ENCODE measurements at regions not wholly inside any gene's neighbourhood (a gene's known extent, or its start where the extent isn't known, plus 50 kb on each side); places are given as distances from the start of the nearest gene placed in this dataset.

- DNase-seq: no peak
- WGBS (ENCODE audit: insufficient coverage, low coverage, low lambda C conversion rate, missing lambda C conversion rate): 56% methylated on average over 4 of the region's 5 CpGs
- TF ChIP-seq CTCF (IDR thresholded peaks at IDR 0.05): no peak
- no peak for TF ChIP-seq POLR2A (IDR thresholded peaks at IDR 0.05)
- Histone ChIP-seq H3K4me1 (peaks cover 0 to 10% (median 0%) of the 10 kb centered on the region in 4 donors), H3K27ac (no peak overlapping the region), H3K36me3 (no peaks in the 10 kb centered on the region), H3K4me3 (no peak overlapping the region), H3K27me3 (no peaks in the 10 kb centered on the region), H3K9me3 (no peaks in the 10 kb centered on the region)
- intact Hi-C loops (cut with DNase I): no loop called here
- no peak for ATAC-seq
These were observed 112.4 kb downstream of the TBX19 start for GRCh38 chr1:168392958-168393549.

- intact Hi-C loops (cut with DNase I): no loop called here
- Histone ChIP-seq H3K27me3 (no peaks in the 10 kb centered on the region), H3K4me1 (peaks cover 0 to 10% (median 0%) of the 10 kb centered on the region in 4 donors), H3K9me3 (no peaks in the 10 kb centered on the region), H3K27ac (no peak overlapping the region), H3K36me3 (no peaks in the 10 kb centered on the region), H3K4me3 (no peak overlapping the region)
- peak in 2 of 3 donors; percentile 58 to 73 for DNase-seq
- WGBS (ENCODE audit: insufficient coverage, low coverage, low lambda C conversion rate, missing lambda C conversion rate): 44% methylated on average over 8 of the region's 8 CpGs
- no peak for TF ChIP-seq POLR2A (IDR thresholded peaks at IDR 0.05)
- no peak for TF ChIP-seq CTCF (IDR thresholded peaks at IDR 0.05)
- ATAC-seq: peak; percentile 53 to 84 (median 66)
These were observed 111.4 kb downstream of the TBX19 start for GRCh38 chr1:168391851-168392681.

GRCh38 chr1:168390271-168390670 lies 109.6 kb downstream of the TBX19 start:
- TF ChIP-seq POLR2A (IDR thresholded peaks at IDR 0.05): no peak
- H3K27ac ChIP-seq: no peak overlapping the region
- H3K4me1 ChIP-seq: peaks cover 0 to 10% (median 0%) of the 10 kb centered on the region in 4 donors
- H3K4me3 ChIP-seq: no peak overlapping the region
- ATAC-seq: no peak
- WGBS (ENCODE audit: insufficient coverage, low coverage, low lambda C conversion rate, missing lambda C conversion rate): 88% methylated on average over 2 of the region's 2 CpGs
- intact Hi-C loops (cut with DNase I): no loop called here
- H3K36me3 ChIP-seq: no peaks in the 10 kb centered on the region
- no peaks in the 10 kb centered on the region for H3K27me3 ChIP-seq
- no peaks in the 10 kb centered on the region for H3K9me3 ChIP-seq
- DNase-seq: no peak

- ATAC-seq (no peak), DNase-seq (no peak)
- H3K27me3 ChIP-seq: no peaks in the 10 kb centered on the region
- H3K27ac ChIP-seq: no peak overlapping the region
- H3K4me1 ChIP-seq: peaks cover 0 to 10% (median 0%) of the 10 kb centered on the region in 4 donors
- no peaks in the 10 kb centered on the region for H3K9me3 ChIP-seq
- no peaks in the 10 kb centered on the region for H3K36me3 ChIP-seq
- whole genome bisulfite sequencing (ENCODE audit: insufficient coverage, low coverage, low lambda C conversion rate, missing lambda C conversion rate): 72% methylated on average over 5 of the region's 5 CpGs
- no peak for TF ChIP-seq CTCF (IDR thresholded peaks at IDR 0.05)
- TF ChIP-seq POLR2A (IDR thresholded peaks at IDR 0.05): no peak
- intact Hi-C loops (cut with DNase I): no loop called here
- no peak overlapping the region for H3K4me3 ChIP-seq
These were observed 107.4 kb downstream of the TBX19 start for GRCh38 chr1:168387781-168388760.

Data from right lobe of liver (tissue), 6 donors.